ENCODE measurements at regions not wholly inside any gene's neighbourhood (a gene's known extent, or its start where the extent isn't known, plus 50 kb on each side); places are given as distances from the start of the nearest gene placed in this dataset.
"Not testable (repeated sequence)": the region's sequence is repeated elsewhere in the genome, so short reads cannot be mapped to it uniquely, and the experiment has no call there.

- peak; percentile 83 for DNase-seq
These were observed 56.6 kb upstream of the GOLGA8N start for GRCh38 chr15:32536507-32537172.

- DNase-seq: not testable (repeated sequence)
These were observed 57.2 kb upstream of the GOLGA8N start for GRCh38 chr15:32536057-32536493.

- not testable (repeated sequence) for DNase-seq
These were observed 57.9 kb upstream of the GOLGA8N start for GRCh38 chr15:32535150-32535898.

GRCh38 chr15:32522900-32523299 lies 67.5 kb upstream of the GOLGA8O start:
- DNase-seq: not testable (repeated sequence)

- DNase-seq: not testable (repeated sequence)
These were observed 67.0 kb upstream of the GOLGA8O start for GRCh38 chr15:32522421-32522820.

GRCh38 chr15:32518976-32519375 lies 63.5 kb upstream of the GOLGA8O start:
- DNase-seq: not testable (repeated sequence)

- not testable (repeated sequence) for DNase-seq
These were observed 62.6 kb upstream of the GOLGA8O start for GRCh38 chr15:32518013-32518412.

- not testable (repeated sequence) for DNase-seq
These were observed 61.5 kb upstream of the GOLGA8O start for GRCh38 chr15:32516954-32517353.

- DNase-seq: not testable (repeated sequence)
These were observed 57.9 kb upstream of the GOLGA8O start for GRCh38 chr15:32513378-32513777.

GRCh38 chr15:32510027-32510426 lies 54.6 kb upstream of the GOLGA8O start:
- DNase-seq: not testable (repeated sequence)

- DNase-seq: not testable (repeated sequence)
These were observed 52.6 kb upstream of the GOLGA8O start for GRCh38 chr15:32508081-32508480.

GRCh38 chr15:32506787-32507186 lies 51.4 kb upstream of the GOLGA8O start:
- DNase-seq: not testable (repeated sequence)

- DNase-seq: not testable (repeated sequence)
These were observed 50.2 kb upstream of the GOLGA8O start for GRCh38 chr15:32505633-32506032.

All from activated CD8-positive, alpha-beta memory T cell treated with anti-CD3 and anti-CD28 coated beads for 24 hours (primary cell).